HT1080 (cell line): ENCODE measurements at regions not wholly inside any gene's neighbourhood (a gene's known extent, or its start where the extent isn't known, plus 50 kb on each side); places are given as distances from the start of the nearest gene placed in this dataset.

Source experiments
- DNase-seq: peaks from one replicate; pipeline ENCODE4 v3.0.0-alpha.2; 2015; ENCODE audit warnings: low read depth

GRCh38 chr17:77495575-77495974, 354.8 kb downstream of the SEC14L1 start:
- no peak for DNase-seq

GRCh38 chr17:77496401-77496801, 355.6 kb downstream of the SEC14L1 start:
- DNase-seq = no peak

- no peak for DNase-seq
These were observed 356.2 kb downstream of the SEC14L1 start for GRCh38 chr17:77496831-77497577.

GRCh38 chr17:77497578-77497934, 356.8 kb downstream of the SEC14L1 start:
- no peak for DNase-seq

- DNase-seq = no peak
These were observed 357.4 kb downstream of the SEC14L1 start for GRCh38 chr17:77498091-77498741.

- no peak for DNase-seq
These were observed 358.3 kb downstream of the SEC14L1 start for GRCh38 chr17:77498791-77499698.

- no peak for DNase-seq
These were observed 359.1 kb downstream of the SEC14L1 start for GRCh38 chr17:77499699-77500435.

GRCh38 chr17:77501101-77501566, 360.4 kb downstream of the SEC14L1 start:
- no peak for DNase-seq

GRCh38 chr17:77501751-77502625, 361.2 kb downstream of the SEC14L1 start:
- DNase-seq = no peak

GRCh38 chr17:77502626-77503292, 362.0 kb downstream of the SEC14L1 start:
- DNase-seq = no peak

- no peak for DNase-seq
These were observed 362.5 kb downstream of the SEC14L1 start for GRCh38 chr17:77503293-77503655.

GRCh38 chr17:77503916-77504651, 363.3 kb downstream of the SEC14L1 start:
- DNase-seq = no peak

- DNase-seq = no peak
These were observed 363.9 kb downstream of the SEC14L1 start for GRCh38 chr17:77504652-77505155.

- no peak for DNase-seq
These were observed 364.4 kb downstream of the SEC14L1 start for GRCh38 chr17:77505181-77505639.

- DNase-seq = no peak
These were observed 365.7 kb downstream of the SEC14L1 start for GRCh38 chr17:77506371-77506991.

GRCh38 chr17:77507111-77507885, 366.5 kb downstream of the SEC14L1 start:
- DNase-seq = no peak

- no peak for DNase-seq
These were observed 367.4 kb downstream of the SEC14L1 start for GRCh38 chr17:77508047-77508715.
